ENCODE measurements at regions not wholly inside any gene's neighbourhood (a gene's known extent, or its start where the extent isn't known, plus 50 kb on each side); places are given as distances from the start of the nearest gene placed in this dataset.

DNA sequence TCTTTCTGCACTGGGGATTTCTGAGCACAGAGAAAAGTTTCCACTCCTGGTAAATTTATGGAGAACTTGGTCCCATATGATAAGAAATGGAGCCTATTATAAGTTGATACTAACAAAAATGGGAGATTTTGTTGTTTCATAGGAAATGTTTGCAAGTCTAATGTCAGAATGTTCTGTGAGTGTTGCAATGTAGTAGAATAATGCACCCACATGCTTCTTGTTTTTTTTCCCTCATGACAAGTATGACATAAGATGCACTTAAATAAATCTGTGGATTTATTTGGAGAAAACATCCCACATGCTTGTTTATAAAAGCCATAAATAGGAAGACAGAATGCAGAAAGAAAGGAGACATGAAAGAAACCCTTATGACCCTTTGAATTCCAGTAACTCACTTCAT, 50.8 kb upstream of the KCNJ6 start:
- TF ChIP-seq, protein P1, sequence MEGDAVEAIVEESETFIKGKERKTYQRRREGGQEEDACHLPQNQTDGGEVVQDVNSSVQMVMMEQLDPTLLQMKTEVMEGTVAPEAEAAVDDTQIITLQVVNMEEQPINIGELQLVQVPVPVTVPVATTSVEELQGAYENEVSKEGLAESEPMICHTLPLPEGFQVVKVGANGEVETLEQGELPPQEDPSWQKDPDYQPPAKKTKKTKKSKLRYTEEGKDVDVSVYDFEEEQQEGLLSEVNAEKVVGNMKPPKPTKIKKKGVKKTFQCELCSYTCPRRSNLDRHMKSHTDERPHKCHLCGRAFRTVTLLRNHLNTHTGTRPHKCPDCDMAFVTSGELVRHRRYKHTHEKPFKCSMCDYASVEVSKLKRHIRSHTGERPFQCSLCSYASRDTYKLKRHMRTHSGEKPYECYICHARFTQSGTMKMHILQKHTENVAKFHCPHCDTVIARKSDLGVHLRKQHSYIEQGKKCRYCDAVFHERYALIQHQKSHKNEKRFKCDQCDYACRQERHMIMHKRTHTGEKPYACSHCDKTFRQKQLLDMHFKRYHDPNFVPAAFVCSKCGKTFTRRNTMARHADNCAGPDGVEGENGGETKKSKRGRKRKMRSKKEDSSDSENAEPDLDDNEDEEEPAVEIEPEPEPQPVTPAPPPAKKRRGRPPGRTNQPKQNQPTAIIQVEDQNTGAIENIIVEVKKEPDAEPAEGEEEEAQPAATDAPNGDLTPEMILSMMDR (conservative IDR thresholded peaks at IDR 0.05; ENCODE audit: low read depth, low read length): no peak
- TF ChIP-seq POLR2A (IDR thresholded peaks at IDR 0.05; ENCODE audit: low read depth, low read length) (no peak), SMC3 (IDR thresholded peaks at IDR 0.05; ENCODE audit: low read depth, low read length) (no peak)

All from IMR-90 (cell line).